ENCODE measurements at regions not wholly inside any gene's neighbourhood (a gene's known extent, or its start where the extent isn't known, plus 50 kb on each side); places are given as distances from the start of the nearest gene placed in this dataset.

- no peak for TF ChIP-seq RXRA (IDR thresholded peaks at IDR 0.05)
- no peak for TF ChIP-seq TAF1 (conservative IDR thresholded peaks at IDR 0.05)
These were observed 494.5 kb upstream of the MAP2 start (continued) for GRCh38 chr2:208929139-208929864.

GRCh38 chr2:208929894-208930427 lies 493.9 kb upstream of the MAP2 start:
- TF ChIP-seq EGR1 (IDR thresholded peaks at IDR 0.05; ENCODE audit: low read depth in 2 of 2) (no peak), ZBTB33 (IDR thresholded peaks at IDR 0.05) (no peak), FOXA2 (IDR thresholded peaks at IDR 0.05) (no peak)
- no peak overlapping the region for H3K9ac ChIP-seq (ENCODE audit: low read depth in 1 of 2, low read length in 2 of 2)
- DNase-seq (ENCODE audit: low spot score), result no peak
- H3K36me3 ChIP-seq (ENCODE audit: control insufficient read depth in 4 of 4, insufficient read depth in 3 of 4, low read depth in 1 of 4, low read length in 3 of 4), result no peaks in the 10 kb centered on the region
- WGBS, result 71% methylated on average over 3 of the region's 3 CpGs
- no peaks in the 10 kb centered on the region for H3K27me3 ChIP-seq (ENCODE audit: control insufficient read depth in 4 of 4, insufficient read depth in 4 of 4, low read length in 3 of 4)
- peaks cover 0 to 4% (median 0%) of the 10 kb centered on the region in 4 donors for H3K9me3 ChIP-seq (ENCODE audit: control insufficient read depth in 4 of 4, low read length in 3 of 4)
- H3K4me3 ChIP-seq (ENCODE audit: low read depth in 1 of 3, low read length in 3 of 3), result no peak overlapping the region
- no peak overlapping the region for H3K27ac ChIP-seq (ENCODE audit: low read depth in 1 of 2, low read length in 2 of 2)
- no peaks in the 10 kb centered on the region for H3K4me1 ChIP-seq (ENCODE audit: control insufficient read depth in 4 of 4, insufficient read depth in 4 of 4, low read length in 3 of 4)

- WGBS, result 73% methylated on average over 2 of the region's 2 CpGs
- Histone ChIP-seq H3K36me3 (ENCODE audit: control insufficient read depth in 4 of 4, insufficient read depth in 3 of 4, low read depth in 1 of 4, low read length in 3 of 4) (no peaks in the 10 kb centered on the region), H3K4me1 (ENCODE audit: control insufficient read depth in 4 of 4, insufficient read depth in 4 of 4, low read length in 3 of 4) (no peaks in the 10 kb centered on the region), H3K9me3 (ENCODE audit: control insufficient read depth in 4 of 4, low read length in 3 of 4) (no peaks in the 10 kb centered on the region), H3K27me3 (ENCODE audit: control insufficient read depth in 4 of 4, insufficient read depth in 4 of 4, low read length in 3 of 4) (no peaks in the 10 kb centered on the region), H3K27ac (ENCODE audit: low read depth in 1 of 2, low read length in 2 of 2) (no peak overlapping the region), H3K4me3 (ENCODE audit: low read depth in 1 of 3, low read length in 3 of 3) (no peak overlapping the region), H3K9ac (ENCODE audit: low read depth in 1 of 2, low read length in 2 of 2) (no peak overlapping the region)
- TF ChIP-seq REST (IDR thresholded peaks at IDR 0.05) (no peak), MAX (IDR thresholded peaks at IDR 0.05) (no peak), FOXA1 (IDR thresholded peaks at IDR 0.05) (no peak), FOXA2 (IDR thresholded peaks at IDR 0.05) (no peak), EGR1 (IDR thresholded peaks at IDR 0.05; ENCODE audit: low read depth in 2 of 2) (no peak), GABPA (IDR thresholded peaks at IDR 0.05 in 1 of 2, conservative IDR thresholded peaks at IDR 0.05 in 1 of 2) (no peak), CTCF (IDR thresholded peaks at IDR 0.05; ENCODE audit: low read depth, low read length, missing input control) (no peak), ZBTB33 (IDR thresholded peaks at IDR 0.05) (no peak)
- DNase-seq (ENCODE audit: low spot score), result no peak
These were observed 488.3 kb upstream of the MAP2 start for GRCh38 chr2:208935531-208935930.
